Esophagus muscularis mucosa (tissue), 3 donors: ENCODE measurements at regions not wholly inside any gene's neighbourhood (a gene's known extent, or its start where the extent isn't known, plus 50 kb on each side); places are given as distances from the start of the nearest gene placed in this dataset.

Source experiments
- CTCF ChIP-seq, 3 experiments: fragments of 200-600 bp in 2 of 3; fragments of 450-650 bp in 1 of 3; sonication (generic) in 2 of 3; IDR thresholded peaks; one replicate each; pipeline ENCODE4 v1.5.1; 2017 to 2019; ENCODE audit warnings: antibody characterized with exemption in 3 of 3, mild to moderate bottlenecking in 2 of 3, moderate library complexity in 1 of 3
- POLR2A ChIP-seq: fragments of 450-650 bp; IDR thresholded peaks from one replicate; pipeline ENCODE4 v1.6.1; 2017; ENCODE audit warnings: antibody characterized with exemption, moderate library complexity, mild to moderate bottlenecking, low read depth

- TF ChIP-seq CTCF (IDR thresholded peaks at IDR 0.05) = no peak
- TF ChIP-seq POLR2A = no peak
Measured at GRCh38 chr2:215754546-215754945, 258.8 kb downstream of the MREG start.
